ENCODE measurements at regions not wholly inside any gene's neighbourhood (a gene's known extent, or its start where the extent isn't known, plus 50 kb on each side); places are given as distances from the start of the nearest gene placed in this dataset.
A peak's percentile ranks its signal among the peaks of the same experiment; 100 is the strongest.

GRCh38 chr1:168970926-168971659 lies 135.4 kb upstream of the ATP1B1 start:
- DNase-seq = no peak

DNA sequence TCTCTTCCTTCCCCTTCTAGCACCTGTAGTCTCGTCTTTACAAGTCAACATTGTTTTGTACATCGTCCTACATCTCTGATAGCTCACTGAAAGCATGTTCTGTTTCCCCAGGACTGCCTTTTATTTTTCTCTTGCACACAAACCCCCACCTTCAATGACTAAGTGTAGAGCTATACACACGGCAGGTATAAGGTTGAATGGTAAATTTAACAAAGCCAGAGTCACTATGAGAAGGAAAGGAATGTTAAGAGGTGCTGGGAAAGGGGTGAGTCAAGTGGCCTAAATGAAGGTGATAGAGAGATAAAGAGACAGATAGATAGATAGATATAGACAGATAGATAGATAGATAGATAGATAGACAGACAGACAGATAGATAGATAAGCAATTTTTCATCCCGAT lies 134.3 kb upstream of the ATP1B1 start:
- DNase-seq = no peak

- DNase-seq = peak; percentile 60
Measured at GRCh38 chr1:168972887-168973286, 133.6 kb upstream of the ATP1B1 start.

DNA sequence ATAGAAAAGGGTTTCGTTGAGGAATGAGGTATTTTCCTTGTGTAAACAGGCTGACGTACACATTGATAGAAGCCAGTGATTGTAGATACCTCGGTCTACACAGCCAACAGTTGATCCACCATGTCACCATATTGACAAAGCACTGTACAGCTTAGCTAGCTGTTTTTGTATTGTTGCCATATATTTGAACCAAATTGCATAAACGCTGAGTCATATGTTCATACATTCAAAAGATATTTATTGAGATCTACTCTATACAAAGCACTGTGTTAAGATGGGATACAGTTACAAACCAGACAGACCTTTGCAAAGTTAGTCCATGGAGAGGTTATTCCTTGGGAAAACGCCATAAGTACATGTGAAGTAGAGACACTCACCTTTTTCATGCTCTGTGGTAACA lies 132.4 kb upstream of the ATP1B1 start:
- DNase-seq = no peak

GRCh38 chr1:168974611-168975010 lies 131.9 kb upstream of the ATP1B1 start:
- no peak for DNase-seq

DNA sequence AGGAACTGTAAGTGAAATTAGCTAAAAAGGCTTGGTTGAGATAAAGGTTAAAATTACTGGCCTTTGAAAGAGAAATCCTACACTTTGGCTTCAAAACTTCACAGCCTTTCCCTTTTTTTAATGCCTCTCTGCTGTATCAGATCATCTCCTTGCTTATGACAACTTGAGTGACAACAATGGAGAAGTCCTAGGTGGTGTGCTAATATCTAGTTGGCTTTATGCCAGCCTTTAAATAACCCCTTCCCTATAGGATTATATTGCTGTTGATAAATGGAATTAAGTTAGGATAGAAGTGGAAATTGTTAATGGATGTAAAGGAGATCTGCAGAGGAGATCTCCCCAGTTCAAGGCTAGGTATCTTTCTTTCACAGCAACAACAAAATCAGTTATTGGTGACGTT lies 130.2 kb upstream of the ATP1B1 start:
- DNase-seq = no peak

- DNase-seq = no peak
Measured at GRCh38 chr1:168977618-168978017, 128.9 kb upstream of the ATP1B1 start.

DNA sequence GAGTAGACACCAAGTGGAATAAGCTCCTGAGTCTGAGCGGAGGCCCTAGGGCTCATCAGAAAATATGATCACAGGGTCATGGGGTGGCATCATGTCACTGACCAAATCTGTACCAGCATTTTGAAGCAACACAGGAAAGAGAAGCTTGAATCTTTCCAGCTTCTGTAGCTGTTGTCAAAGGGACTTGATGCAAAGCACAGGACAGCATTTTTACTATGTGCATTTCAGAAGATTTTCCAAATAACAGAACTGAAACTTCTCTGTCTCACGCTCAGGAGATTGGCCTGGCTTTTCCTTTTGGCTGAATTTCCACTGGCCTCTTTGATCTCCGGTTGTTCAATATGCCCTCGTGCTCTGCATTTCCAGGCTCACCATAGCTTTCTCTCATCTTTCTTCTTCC lies 127.2 kb upstream of the ATP1B1 start:
- DNase-seq = no peak

DNA sequence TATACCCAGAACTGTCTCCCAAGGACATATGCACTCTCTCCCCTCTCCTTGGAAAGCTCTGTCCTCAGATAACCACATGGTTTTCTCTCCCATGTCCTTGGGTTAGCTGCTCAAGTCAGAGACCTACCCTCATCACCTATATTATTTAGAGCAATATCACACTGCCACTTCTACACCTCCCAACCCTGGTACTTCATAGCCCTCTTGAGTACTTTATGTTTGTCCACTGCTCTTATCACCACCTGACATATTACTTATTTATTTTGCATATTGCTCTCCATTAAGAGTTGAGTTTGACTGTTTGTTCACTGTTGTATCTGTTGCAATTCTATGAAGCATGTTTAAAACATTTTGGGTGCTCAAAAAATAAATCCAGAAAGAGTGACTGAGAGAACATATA lies 126.3 kb upstream of the ATP1B1 start:
- DNase-seq = no peak

DNA sequence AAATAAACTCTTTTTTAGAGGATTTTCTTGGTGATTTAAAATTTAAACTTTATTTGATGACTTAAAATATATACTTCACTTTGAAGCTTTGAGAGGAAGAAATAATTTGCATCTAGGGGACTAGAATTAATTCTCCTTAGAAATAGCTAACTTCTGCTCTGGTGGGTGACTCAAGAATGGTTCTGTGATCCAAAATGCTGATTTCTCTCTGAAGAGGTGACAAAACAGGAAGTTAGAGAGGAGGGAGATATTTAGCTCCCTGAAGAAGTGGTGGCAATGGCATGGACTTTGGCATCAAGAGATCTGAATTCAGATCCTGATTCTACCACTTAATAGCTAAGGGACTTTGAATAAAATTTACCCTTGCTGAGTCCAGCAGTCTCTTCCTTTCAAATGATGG lies 125.8 kb upstream of the ATP1B1 start:
- DNase-seq = no peak

- no peak for DNase-seq
Measured at GRCh38 chr1:168982778-168983177, 123.7 kb upstream of the ATP1B1 start.

DNA sequence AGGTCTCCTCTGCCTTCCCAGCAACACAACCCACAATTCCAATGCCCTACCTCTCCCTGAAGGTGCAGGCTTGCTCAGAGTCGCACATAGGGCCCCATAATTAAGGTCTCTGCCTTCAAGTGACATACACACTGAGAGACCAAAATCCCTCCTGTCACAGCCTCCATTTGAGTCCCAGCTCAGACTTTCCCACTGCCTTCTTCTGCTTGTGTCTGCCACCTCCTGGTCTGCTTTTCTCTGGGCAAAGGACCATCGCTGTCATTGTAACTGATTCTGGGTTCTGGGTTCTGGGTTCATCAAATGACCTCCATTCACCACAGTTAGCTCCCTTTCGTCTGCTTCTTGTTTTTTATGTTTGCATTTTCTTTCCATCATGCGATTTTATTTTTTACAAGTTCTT lies 119.2 kb upstream of the ATP1B1 start:
- no peak for DNase-seq

GRCh38 chr1:168987923-168988322 lies 118.6 kb upstream of the ATP1B1 start:
- DNase-seq = no peak

DNA sequence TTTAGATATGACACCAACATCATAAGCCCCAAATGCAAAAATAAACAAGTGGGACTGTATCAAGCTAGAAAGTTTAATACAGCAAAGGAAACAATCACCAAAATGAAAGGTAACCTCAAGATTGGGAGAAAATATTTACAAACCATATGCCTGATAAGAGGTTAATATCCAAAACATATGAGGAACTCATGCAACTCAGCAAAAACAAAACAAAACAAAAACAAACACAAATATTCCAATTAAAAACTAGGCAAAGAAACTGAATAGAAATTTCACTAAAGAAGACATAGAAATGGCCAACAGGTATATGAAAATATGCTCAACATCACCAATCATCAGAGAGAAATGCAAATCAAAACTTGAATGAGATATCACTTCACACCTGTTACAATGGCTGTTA lies 116.5 kb upstream of the ATP1B1 start:
- DNase-seq = no peak

DNA sequence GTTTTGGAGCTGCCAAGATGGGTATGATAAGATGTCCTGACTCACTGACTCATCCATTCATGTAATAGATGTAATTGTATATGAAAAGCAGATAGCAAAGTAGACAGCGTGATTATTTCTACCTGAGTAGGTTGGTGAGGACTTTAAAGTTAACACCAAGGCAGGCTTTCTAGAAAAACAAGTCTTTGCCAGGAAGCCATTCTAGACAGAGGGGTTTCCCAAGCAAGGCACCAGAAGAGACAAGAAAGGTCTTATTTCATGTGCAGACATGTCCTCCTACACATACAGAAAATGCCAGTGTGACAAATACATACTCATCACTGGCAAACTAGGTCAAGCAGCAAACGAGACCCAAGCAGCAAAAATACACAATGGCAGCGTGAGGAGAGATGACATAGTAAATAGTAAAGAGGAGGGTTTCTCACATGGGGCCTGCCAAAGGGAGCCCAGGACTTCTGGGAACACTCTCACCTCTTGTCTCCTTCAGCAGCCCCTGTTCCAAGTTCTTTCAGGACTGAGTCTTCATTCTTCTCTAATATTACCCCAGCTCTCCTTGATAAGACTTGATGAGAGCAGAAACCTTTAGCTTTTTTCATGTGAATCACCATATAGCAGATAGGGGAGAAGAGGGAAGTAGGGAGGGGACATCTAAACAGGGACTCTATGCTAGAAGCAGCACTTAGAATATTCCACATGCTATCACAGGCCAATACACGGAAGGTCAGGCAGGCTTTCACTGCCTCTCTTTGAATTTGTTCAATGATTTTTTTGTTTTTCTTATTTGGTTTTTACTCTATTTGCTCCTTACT lies 114.6 kb upstream of the ATP1B1 start:
- no peak for DNase-seq

- DNase-seq = no peak
Measured at GRCh38 chr1:169001353-169001752, 105.1 kb upstream of the ATP1B1 start.

GRCh38 chr1:169003864-169004516 lies 102.5 kb upstream of the ATP1B1 start:
- DNase-seq = no peak

DNA sequence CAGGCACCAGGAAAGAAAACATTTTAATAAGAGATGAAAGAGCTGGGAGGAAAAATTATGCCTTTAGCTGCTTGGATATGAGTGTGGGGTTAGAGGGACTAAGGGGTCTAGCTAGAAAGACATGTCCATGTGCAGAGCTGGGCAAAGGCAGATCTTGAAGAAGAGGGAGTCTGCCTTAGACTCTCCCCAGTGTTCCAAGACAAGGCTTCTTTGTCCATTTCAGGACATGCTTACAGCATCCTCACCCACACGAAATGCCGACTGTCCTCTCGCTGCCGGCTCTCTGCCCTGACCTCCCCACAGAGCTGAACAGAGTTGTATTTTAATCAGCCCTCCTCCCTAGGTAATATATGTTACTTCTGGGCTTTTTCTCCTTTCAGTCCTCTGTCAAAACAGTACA lies 100.7 kb upstream of the ATP1B1 start:
- DNase-seq = no peak

GRCh38 chr1:169009666-169010065 lies 96.8 kb upstream of the ATP1B1 start:
- no peak for DNase-seq

DNA sequence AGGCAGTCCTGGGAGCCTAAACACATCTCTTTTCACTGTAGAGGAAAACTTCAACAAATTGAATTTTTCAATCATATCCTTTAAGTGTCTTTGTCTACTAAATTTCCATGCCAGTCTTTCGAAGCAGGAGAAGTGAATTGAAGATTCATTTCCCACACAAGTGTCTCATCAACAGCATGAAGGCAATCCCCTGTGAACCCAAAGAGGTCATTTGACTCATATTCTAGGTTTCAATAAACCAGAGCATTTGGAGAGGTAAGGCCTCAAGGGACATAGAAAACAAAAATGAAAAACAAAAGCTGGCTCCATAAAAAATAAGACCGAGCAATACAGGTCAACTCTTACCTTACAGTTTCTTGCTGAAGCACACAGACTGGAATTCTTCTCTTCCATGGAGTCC lies 94.1 kb upstream of the ATP1B1 start:
- DNase-seq = no peak

DNA sequence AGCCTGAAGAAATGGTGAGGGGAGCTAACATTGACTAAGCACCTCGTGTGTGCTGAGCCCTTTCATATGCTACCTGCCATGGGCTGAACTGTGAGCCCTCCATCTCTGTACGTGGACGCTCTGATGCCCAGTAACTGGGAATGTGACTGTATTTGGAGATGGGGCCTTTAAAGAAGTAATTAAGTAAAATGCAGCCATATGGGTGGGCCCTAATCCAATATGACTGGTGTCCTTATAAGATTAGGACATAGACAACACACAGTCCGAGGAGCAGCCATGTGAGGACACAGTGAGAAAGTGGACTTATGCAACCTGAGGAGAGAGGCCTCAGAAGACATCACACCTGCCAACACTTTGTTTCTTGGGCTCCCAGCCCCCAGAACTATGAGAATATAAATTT lies 92.7 kb upstream of the ATP1B1 start:
- no peak for DNase-seq

DNA sequence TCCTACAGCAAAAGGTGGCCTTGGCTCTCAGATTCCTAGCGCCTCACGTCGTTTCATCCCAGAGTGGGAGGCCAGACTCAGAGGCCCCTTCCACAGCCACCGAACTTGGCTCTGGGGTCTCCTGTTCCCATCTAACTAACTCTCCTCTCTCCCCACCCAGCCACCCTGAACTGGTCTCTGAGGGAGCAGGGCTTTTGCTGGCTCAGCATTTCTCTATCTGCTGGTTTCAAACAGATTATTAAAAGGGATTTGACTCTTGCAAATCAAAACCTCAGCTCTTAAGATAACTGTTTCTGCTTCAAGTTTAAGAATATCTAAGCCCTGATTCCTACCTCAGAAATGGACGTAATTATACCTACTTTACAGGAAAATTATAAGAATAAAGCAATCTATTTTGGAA lies 91.0 kb upstream of the ATP1B1 start:
- no peak for DNase-seq

DNA sequence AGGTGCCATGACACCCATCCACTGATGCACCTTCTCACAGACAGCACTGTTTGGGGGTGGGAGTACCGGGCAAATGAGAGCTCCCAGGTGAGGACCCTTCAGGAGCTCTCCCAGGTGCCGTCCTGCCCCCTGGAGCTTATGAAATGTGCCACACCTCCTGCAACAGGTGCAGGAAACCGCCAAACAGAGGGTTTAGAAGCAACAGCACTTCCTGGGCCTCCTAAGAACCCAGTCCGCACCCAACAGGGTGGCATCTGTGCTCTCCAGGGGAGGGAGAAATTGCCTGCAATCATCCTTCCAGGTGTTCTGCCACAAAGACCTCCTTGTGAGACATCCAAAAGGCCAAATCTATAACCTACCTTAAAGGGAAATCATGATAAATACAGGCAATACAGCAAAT lies 87.7 kb upstream of the ATP1B1 start:
- DNase-seq = peak; percentile 26

DNA sequence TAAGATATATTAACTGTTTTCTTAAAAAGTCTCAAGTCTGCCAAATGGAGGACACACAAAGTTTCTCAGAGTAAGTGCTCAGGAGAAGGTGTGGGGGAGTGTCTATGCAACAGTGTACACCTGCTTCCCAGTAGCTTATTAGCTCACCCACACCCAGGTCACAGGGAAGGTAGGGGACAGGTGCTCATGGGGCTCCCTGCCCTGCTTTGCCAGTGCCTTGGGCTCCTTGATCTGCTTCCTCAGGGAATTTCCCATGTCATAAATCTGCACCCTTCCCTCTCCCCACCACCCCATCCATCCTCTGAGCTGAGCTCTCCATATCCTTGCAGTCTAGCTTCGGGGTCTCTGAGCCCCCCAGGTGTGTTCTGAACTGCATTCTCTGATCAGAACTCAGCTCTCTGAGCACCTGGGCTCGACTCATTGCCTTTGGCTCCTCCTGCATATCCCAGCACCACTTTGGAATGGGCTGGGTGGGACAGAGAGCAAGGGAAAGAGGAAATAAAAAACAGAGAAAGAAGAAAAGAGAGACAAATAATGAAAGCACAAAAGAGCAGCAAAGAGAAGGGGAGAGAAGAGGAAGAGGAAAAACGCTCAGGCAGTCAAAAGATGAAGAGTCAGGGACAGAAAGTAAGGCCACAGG lies 87.0 kb upstream of the ATP1B1 start:
- DNase-seq = no peak
